HK-2 (cell line): ENCODE measurements at regions not wholly inside any gene's neighbourhood (a gene's known extent, or its start where the extent isn't known, plus 50 kb on each side); places are given as distances from the start of the nearest gene placed in this dataset.

ENCODE experiments used
- DNase-seq: peaks from one replicate; pipeline ENCODE4 v3.0.0-alpha.2; 2018; ENCODE audit not compliant: unreplicated experiment

- DNase-seq = no peak
Observed at GRCh38 chr12:82174383-82174782, 183.8 kb downstream of the CCDC59 start.

GRCh38 chr12:82149045-82149444 is 209.1 kb downstream of the CCDC59 start:
- DNase-seq = no peak

GRCh38 chr12:82146740-82147139 is 211.4 kb downstream of the CCDC59 start:
- no peak for DNase-seq

- DNase-seq = no peak
Observed at GRCh38 chr12:82144505-82144904, 213.7 kb downstream of the CCDC59 start.

GRCh38 chr12:82132390-82132789 is 225.8 kb downstream of the CCDC59 start:
- DNase-seq = no peak

DNA sequence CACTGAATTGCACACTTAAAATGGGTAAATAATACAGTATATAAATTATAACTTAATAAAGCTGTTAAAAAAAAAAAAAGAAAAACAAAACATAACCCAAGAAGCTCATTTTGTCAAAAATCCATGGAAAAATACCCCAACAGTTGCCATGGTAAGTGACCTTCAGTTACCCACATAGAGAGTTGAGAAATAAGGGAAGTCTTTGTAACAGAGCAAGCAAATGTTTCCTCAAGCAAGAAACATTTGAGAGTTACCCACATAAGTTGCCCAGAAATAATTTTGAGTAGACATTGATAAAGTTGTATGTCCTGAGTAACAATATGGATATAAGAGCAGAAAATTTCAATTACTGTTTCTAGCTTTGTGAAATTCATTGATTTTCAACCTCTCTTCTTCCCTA is 227.4 kb downstream of the CCDC59 start:
- no peak for DNase-seq

GRCh38 chr12:82124711-82125380 is 233.3 kb downstream of the CCDC59 start:
- DNase-seq = no peak

DNA sequence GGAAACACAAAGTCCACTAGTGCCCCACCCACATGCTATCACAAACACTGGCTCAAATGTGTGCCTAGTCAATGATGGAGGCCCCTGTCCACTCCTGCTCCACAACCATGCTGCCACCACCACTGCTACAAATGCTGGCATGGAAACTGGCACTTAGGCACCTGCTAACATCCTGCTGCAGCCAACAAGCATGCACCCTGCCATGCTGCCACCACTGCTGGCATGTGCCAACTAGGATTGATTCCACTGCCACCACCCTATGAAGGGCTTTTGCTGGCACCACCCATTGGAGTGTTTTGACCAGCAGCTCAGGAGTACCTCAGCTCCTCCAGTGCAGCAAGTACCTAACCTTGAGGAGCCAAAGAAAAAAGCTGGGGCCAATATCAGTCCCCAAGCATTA is 236.6 kb downstream of the CCDC59 start:
- no peak for DNase-seq

GRCh38 chr12:82120901-82121300 is 237.3 kb downstream of the CCDC59 start:
- no peak for DNase-seq

GRCh38 chr12:82109243-82109642 is 248.9 kb downstream of the CCDC59 start:
- DNase-seq = no peak

DNA sequence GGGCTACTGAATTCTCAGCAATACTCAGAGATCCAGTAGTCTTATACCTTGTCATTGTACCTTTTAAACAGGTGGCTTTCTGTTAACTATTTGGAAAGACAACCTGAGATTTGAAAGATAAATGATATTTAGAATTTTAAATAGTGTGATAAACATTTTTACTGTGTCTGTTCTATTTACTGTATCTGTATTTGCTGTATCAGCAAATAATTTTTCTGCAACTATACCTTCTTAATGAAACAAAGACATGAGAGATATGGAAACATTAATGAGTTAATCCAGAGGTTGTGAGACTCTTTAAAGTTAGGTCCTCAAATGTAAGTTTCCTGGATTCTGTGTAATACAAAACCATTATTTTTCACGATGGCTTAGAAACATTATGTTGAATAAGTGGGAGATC is 249.6 kb downstream of the CCDC59 start:
- no peak for DNase-seq

- DNase-seq = no peak
Observed at GRCh38 chr12:82099216-82099615, 259.0 kb downstream of the CCDC59 start.

DNA sequence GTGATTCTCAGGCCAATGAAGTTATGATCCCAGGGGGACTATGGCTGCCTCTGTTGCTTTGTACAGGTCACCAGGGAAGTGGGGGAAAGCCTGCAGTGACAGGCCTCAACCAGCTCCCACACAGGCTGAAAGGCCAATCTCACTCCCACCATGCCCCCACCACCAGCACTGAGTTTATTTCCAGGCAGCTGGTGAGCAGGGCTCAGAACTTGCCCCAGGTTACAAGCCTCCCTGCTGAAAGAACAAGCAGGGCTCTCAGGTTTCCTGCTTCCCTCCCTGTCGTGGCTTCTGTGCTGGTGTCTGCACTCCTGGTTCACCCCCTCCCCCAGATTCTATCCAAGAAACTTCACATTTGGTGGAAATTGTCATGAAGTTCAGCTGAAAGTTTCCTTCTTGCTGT is 260.3 kb downstream of the CCDC59 start:
- DNase-seq = no peak

- DNase-seq = no peak
Observed at GRCh38 chr12:82097438-82097837, 260.7 kb downstream of the CCDC59 start.

DNA sequence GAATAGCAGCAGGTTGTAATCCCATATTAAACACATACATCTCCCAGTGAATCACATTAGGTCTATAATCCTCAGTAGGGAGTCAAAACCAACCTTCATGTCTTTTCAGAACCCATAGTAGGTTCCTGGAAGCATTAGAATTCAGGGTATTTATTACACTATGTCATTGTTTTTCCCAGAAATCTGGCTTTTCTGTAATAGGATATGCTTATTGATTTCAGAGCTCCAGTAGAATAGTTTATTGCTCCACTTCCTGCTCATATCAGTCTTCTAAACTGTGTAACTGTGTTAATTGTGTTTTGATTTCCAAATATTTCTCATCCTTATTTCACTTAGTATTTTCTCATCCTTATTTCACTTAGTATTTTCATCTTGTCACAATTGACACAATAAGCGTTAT is 268.0 kb downstream of the CCDC59 start:
- DNase-seq = no peak

DNA sequence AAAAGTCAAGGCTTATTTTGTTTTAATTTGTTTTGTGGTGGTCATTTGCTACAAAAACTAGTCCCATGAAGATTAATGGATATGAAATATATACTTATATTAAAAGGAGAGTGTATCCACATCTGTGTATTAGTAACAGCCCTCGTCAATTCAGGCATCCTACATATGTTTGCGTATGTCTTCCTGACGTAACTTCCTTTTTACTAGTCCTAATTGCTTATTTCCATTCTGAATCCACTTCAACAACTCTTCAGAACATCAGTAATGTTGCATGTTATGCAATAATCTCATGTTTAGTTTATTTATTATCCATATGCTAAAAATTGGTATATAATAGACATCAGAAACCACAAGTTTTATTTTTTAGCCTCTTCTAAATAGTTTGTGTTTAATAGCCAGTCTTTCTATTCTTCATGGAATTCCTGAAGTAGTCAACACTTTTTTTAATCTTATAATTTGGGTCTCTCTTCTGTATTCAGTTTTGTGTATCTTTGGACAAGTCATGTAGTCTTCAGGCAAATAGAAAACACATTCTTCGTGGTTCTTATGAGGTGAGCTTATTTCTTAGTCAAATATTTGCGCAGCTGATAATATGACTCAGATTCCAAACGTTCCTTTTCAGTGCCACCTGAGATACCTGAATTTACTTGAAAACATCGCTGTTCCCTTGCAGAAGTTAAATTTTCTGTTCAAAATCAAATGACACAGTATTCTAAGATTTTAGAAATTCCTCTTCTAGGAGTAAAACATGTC is 268.6 kb downstream of the CCDC59 start:
- DNase-seq = no peak

GRCh38 chr12:82082501-82082900 is 275.7 kb downstream of the CCDC59 start:
- no peak for DNase-seq

DNA sequence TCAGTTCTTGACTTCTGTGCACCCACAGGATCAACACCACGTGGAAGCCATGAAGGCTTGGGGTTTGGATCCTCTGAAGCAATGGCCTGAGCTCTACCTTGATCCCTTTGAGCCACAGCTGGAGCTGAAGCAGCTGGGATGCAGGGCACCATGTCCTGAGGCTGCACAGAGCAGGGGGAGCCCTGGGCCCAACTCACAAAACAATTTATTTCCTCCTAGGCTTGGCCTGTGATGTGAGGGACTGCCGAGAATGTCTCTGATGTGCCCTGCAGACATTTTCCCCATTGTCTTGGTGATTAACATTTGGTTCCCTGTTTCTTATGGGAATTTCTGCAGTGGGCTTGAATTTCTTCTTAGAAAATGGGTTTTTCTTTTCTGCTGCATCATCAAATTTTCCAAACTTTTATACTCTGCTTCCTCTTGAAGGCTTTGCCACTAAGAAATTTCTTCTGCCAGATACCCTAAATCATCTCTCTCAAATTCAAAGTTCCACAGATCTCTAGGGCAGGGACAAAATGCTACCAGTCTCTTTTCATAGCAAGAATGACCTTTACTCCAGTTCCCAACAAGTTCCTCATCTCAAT is 288.2 kb downstream of the CCDC59 start:
- DNase-seq = no peak

DNA sequence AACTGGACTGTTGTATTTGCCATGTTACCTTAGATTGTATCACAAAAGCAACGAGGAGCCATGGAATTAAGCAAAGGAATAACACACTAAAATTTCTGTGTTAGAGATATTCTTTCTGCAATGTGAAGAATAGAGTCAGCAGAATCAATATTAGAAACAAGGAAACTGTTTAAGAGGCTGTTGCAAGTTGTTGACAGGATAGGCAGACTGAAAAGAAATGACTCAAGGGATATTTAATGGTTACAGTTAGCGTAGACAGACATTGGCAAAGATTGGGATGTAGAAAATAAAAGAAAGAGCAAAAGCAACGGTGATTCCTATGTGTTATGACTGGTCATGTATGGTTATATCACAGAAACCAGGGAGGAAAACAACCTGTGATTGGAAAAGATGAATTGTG is 299.0 kb upstream of the PPFIA2 start:
- DNase-seq = no peak

GRCh38 chr12:82057770-82058169 is 298.6 kb upstream of the PPFIA2 start:
- DNase-seq = peak; percentile 19

GRCh38 chr12:82055391-82055790 is 296.2 kb upstream of the PPFIA2 start:
- DNase-seq = no peak

DNA sequence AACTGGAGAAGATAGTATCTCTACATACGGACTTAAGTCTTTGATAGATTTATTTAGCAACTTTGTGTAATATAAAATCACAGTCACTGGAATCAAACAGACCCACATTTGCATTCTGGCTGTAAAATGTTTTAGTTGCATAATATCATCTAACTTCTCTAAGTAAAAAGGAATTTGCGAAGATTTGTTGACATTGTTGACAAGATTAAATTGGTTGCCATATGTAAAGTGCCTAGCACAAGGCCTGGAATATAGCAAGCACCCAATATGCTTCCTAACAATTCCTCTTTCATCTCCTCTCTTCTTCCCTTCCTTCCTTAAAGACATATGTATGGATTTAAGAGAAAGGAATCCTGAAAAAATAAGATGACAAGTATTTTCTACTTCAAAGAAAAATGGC is 295.4 kb upstream of the PPFIA2 start:
- no peak for DNase-seq

- DNase-seq = no peak
Observed at GRCh38 chr12:82047446-82047845, 288.3 kb upstream of the PPFIA2 start.
